ENCODE measurements at regions not wholly inside any gene's neighbourhood (a gene's known extent, or its start where the extent isn't known, plus 50 kb on each side); places are given as distances from the start of the nearest gene placed in this dataset.

- DNase-seq (ENCODE audit: low spot score): no peak
- Histone ChIP-seq H3K4me2 (ENCODE audit: low read length) (no peak overlapping the region), H3K9me3 (ENCODE audit: low read length) (no peaks in the 10 kb centered on the region), H3K9me2 (ENCODE audit: insufficient read depth, low read length) (no peaks in the 10 kb centered on the region), H3K36me3 (ENCODE audit: insufficient read depth, low read length) (no peaks in the 10 kb centered on the region), H3K4me3 (ENCODE audit: low read depth, low read length, poor library complexity, severe bottlenecking) (no peak overlapping the region), H3K27ac (ENCODE audit: low read depth, low read length, poor library complexity, severe bottlenecking) (no peak overlapping the region), H3K79me2 (ENCODE audit: insufficient read depth, low read depth, low read length) (no peaks in the 10 kb centered on the region), H4K20me1 (ENCODE audit: insufficient read depth, low read length) (no peaks in the 10 kb centered on the region), H2AFZ (ENCODE audit: low read length) (no peak overlapping the region), H3K4me1 (ENCODE audit: insufficient read depth, low read length, poor library complexity, severe bottlenecking) (no peaks in the 10 kb centered on the region)
- CTCF ChIA-PET (ENCODE audit: unreplicated experiment): no interaction called here
- intact Hi-C loops (cut with micrococcal nuclease; ENCODE audit: unreplicated experiment): no loop called here
- BruUV-seq (replicated peaks): no TSS peak
- TF ChIP-seq, protein P1, sequence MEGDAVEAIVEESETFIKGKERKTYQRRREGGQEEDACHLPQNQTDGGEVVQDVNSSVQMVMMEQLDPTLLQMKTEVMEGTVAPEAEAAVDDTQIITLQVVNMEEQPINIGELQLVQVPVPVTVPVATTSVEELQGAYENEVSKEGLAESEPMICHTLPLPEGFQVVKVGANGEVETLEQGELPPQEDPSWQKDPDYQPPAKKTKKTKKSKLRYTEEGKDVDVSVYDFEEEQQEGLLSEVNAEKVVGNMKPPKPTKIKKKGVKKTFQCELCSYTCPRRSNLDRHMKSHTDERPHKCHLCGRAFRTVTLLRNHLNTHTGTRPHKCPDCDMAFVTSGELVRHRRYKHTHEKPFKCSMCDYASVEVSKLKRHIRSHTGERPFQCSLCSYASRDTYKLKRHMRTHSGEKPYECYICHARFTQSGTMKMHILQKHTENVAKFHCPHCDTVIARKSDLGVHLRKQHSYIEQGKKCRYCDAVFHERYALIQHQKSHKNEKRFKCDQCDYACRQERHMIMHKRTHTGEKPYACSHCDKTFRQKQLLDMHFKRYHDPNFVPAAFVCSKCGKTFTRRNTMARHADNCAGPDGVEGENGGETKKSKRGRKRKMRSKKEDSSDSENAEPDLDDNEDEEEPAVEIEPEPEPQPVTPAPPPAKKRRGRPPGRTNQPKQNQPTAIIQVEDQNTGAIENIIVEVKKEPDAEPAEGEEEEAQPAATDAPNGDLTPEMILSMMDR (conservative IDR thresholded peaks at IDR 0.05; ENCODE audit: low read length): no peak
- no peak for TF ChIP-seq EZH2phosphoT487 (IDR thresholded peaks at IDR 0.05; ENCODE audit: borderline replicate concordance, low read depth, low read length)
- POLR2A ChIA-PET: interaction anchor here (0.6 to 0.7 kb wide), 2 partner anchors 238 to 267 kb away, joined by 3 to 4 read pairs; no protein-coding TSS in a partner anchor
These were observed 420.1 kb downstream of the ARAP2 start for GRCh38 chr4:35824231-35824630.

DNA sequence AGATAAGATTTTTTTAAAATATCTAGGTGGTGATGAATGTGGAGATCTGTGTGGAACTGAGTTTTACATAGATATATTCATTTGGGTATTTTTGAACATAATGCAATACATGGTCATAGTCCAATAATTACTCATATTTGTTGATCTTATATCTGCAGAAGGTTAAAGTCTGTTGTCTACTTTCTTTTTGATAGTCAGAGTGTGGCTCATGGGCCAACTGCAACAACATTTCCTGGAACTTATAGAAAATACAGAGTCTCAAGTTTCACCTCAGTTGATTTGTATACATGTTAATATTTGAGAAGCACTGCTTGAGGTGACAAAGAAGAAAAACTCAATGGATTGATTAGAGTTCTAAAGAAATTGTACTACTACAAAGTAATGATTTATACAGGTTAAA, 408.4 kb downstream of the ARAP2 start:
- no peaks in the 10 kb centered on the region for H3K79me2 ChIP-seq (ENCODE audit: insufficient read depth, low read depth, low read length)
- POLR2A ChIA-PET: no interaction called here
- no peaks in the 10 kb centered on the region for H3K36me3 ChIP-seq (ENCODE audit: insufficient read depth, low read length)
- H3K27ac ChIP-seq (ENCODE audit: low read depth, low read length, poor library complexity, severe bottlenecking): no peak overlapping the region
- no peak overlapping the region for H3K4me3 ChIP-seq (ENCODE audit: low read depth, low read length, poor library complexity, severe bottlenecking)
- no peaks in the 10 kb centered on the region for H4K20me1 ChIP-seq (ENCODE audit: insufficient read depth, low read length)
- no peak overlapping the region for H3K4me2 ChIP-seq (ENCODE audit: low read length)
- no peaks in the 10 kb centered on the region for H3K9me2 ChIP-seq (ENCODE audit: insufficient read depth, low read length)
- intact Hi-C loops (cut with micrococcal nuclease; ENCODE audit: unreplicated experiment): no loop called here
- no peaks in the 10 kb centered on the region for H3K9me3 ChIP-seq (ENCODE audit: low read length)
- CTCF ChIA-PET (ENCODE audit: unreplicated experiment): no interaction called here
- H3K4me1 ChIP-seq (ENCODE audit: insufficient read depth, low read length, poor library complexity, severe bottlenecking): no peaks in the 10 kb centered on the region
- no peak for DNase-seq (ENCODE audit: low spot score)
- TF ChIP-seq EZH2phosphoT487 (IDR thresholded peaks at IDR 0.05; ENCODE audit: borderline replicate concordance, low read depth, low read length): no peak
- TF ChIP-seq, protein P1 (conservative IDR thresholded peaks at IDR 0.05; ENCODE audit: low read length): no peak
- no peak overlapping the region for H2AFZ ChIP-seq (ENCODE audit: low read length)
- BruUV-seq (replicated peaks): no TSS peak

- Histone ChIP-seq H3K9me2 (ENCODE audit: insufficient read depth, low read length) (no peaks in the 10 kb centered on the region), H3K79me2 (ENCODE audit: insufficient read depth, low read depth, low read length) (no peaks in the 10 kb centered on the region), H3K4me3 (ENCODE audit: low read depth, low read length, poor library complexity, severe bottlenecking) (no peak overlapping the region), H3K4me1 (ENCODE audit: insufficient read depth, low read length, poor library complexity, severe bottlenecking) (no peaks in the 10 kb centered on the region), H3K36me3 (ENCODE audit: insufficient read depth, low read length) (no peaks in the 10 kb centered on the region), H3K4me2 (ENCODE audit: low read length) (no peak overlapping the region), H3K27ac (ENCODE audit: low read depth, low read length, poor library complexity, severe bottlenecking) (no peak overlapping the region), H3K9me3 (ENCODE audit: low read length) (no peaks in the 10 kb centered on the region), H2AFZ (ENCODE audit: low read length) (no peak overlapping the region), H4K20me1 (ENCODE audit: insufficient read depth, low read length) (no peaks in the 10 kb centered on the region)
- POLR2A ChIA-PET: no interaction called here
- no peak for DNase-seq (ENCODE audit: low spot score)
- TF ChIP-seq, protein P1 (conservative IDR thresholded peaks at IDR 0.05; ENCODE audit: low read length): no peak
- no peak for TF ChIP-seq EZH2phosphoT487 (IDR thresholded peaks at IDR 0.05; ENCODE audit: borderline replicate concordance, low read depth, low read length)
- no TSS peak for BruUV-seq (replicated peaks)
- intact Hi-C loops (cut with micrococcal nuclease; ENCODE audit: unreplicated experiment): no loop called here
- CTCF ChIA-PET (ENCODE audit: unreplicated experiment): no interaction called here
These were observed 407.7 kb downstream of the ARAP2 start for GRCh38 chr4:35836596-35836995.
